Erythroblast (primary cell): ENCODE measurements at regions not wholly inside any gene's neighbourhood (a gene's known extent, or its start where the extent isn't known, plus 50 kb on each side); places are given as distances from the start of the nearest gene placed in this dataset.

Experiments
- GATA1 ChIP-seq: IDR thresholded peaks from 2 replicates; pipeline ENCODE4 v1.6.1; 2011; ENCODE audit warnings: low read depth, mild to moderate bottlenecking, control low read depth, low read length, moderate library complexity
- POLR2A ChIP-seq: IDR thresholded peaks from 2 replicates; pipeline ENCODE4 v1.6.1; 2011; ENCODE audit warnings: mild to moderate bottlenecking, low read length

GRCh38 chr11:33449798-33450197, 192.6 kb downstream of the HIPK3 start:
- TF ChIP-seq POLR2A (no peak), GATA1 (no peak)
